Activated CD8-positive, alpha-beta T cell treated with anti-CD3 and anti-CD28 coated beads for 36 hours (primary cell): ENCODE measurements at regions not wholly inside any gene's neighbourhood (a gene's known extent, or its start where the extent isn't known, plus 50 kb on each side); places are given as distances from the start of the nearest gene placed in this dataset.
"Not testable (repeated sequence)": the region's sequence is repeated elsewhere in the genome, so short reads cannot be mapped to it uniquely, and the experiment has no call there.

ENCODE experiments used
- ATAC-seq: fragments of 200-7000 bp; cut with Tn5 transposase; one replicate; pipeline ENCODE4 v1.10.0; 2021; ENCODE audit warnings: mild to moderate bottlenecking, moderate library complexity
- CTCF ChIA-PET: fragments of 350-600 bp; sonication (Branson Sonifier 250); formaldehyde crosslinking; loops from one replicate; lab custom pipeline; 2021; ENCODE audit warnings: antibody characterized with exemption; lab: Charles Lee
- POLR2A ChIA-PET: fragments of 350-600 bp; sonication (Branson Sonifier 250); formaldehyde crosslinking; loops from one replicate; lab custom pipeline; 2021; ENCODE audit warnings: antibody characterized with exemption; lab: Charles Lee
- DNase-seq: peaks from one replicate; pipeline ENCODE4 v3.0.0-alpha.2; 2020
- H3K27ac Mint-ChIP-seq: one replicate; pipeline ENCODE4 v1.8.0; 2021; ENCODE audit warnings: mild to moderate bottlenecking, mixed read lengths
- H3K27me3 Mint-ChIP-seq: one replicate; pipeline ENCODE4 v1.8.0; 2021; ENCODE audit warnings: mixed read lengths
- H3K36me3 Mint-ChIP-seq: one replicate; pipeline ENCODE4 v1.8.0; 2021; ENCODE audit warnings: low read depth, mixed read lengths
- H3K4me1 Mint-ChIP-seq: one replicate; pipeline ENCODE4 v1.8.0; 2021; ENCODE audit warnings: low read depth, mixed read lengths
- H3K4me3 Mint-ChIP-seq: one replicate; pipeline ENCODE4 v1.8.0; 2021; ENCODE audit warnings: mild to moderate bottlenecking, moderate library complexity, mixed read lengths
- H3K9me3 Mint-ChIP-seq: one replicate; pipeline ENCODE4 v1.8.0; 2021; ENCODE audit warnings: mixed read lengths
- intact Hi-C: fragments of 100-400 bp; cut with micrococcal nuclease; formaldehyde crosslinking; loops from one replicate; pipeline ENCODE4 v1.10.0; 2022
- TF ChIP-seq, protein P1 (sequence below): fragments of 200-600 bp; IDR thresholded peaks from one replicate; pipeline ENCODE4 v1.8.0; 2022; ENCODE audit warnings: antibody characterized with exemption, mild to moderate bottlenecking

DNA sequence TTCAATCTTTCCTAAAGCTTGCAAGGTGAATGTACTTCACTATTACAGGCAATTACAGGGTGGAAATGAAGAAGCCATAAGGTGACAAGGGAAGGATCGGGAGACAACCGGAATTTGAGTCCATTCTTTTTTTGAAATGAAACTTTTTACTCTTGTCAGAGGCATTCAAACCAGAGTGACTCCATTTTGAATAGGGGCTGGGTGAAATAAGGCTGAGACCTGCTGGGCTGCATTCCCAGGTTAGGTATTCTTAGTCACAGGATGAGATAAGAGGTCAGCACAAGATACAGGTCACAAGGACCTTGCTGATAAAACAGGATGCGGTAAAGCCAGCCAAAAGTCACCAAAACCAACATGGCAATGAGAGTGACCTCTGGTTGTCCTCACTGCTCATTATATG lies 363.3 kb downstream of the TYW1 start:
- intact Hi-C loops: no loop called here
- Mint-ChIP-seq H3K36me3 (peaks cover 8% of the 10 kb centered on the region), H3K4me1 (no peaks in the 10 kb centered on the region), H3K27me3 (no peaks in the 10 kb centered on the region), H3K9me3 (peaks cover 16% of the 10 kb centered on the region), H3K4me3 (no peak overlapping the region), H3K27ac (no peak overlapping the region)
- ChIA-PET CTCF (interaction anchor here (0.8 kb wide), 1 partner anchor 10 kb away, joined by 3 read pairs; no protein-coding TSS in a partner anchor), POLR2A (no interaction called here)
- ATAC-seq (no peak), DNase-seq (no peak)
- TF ChIP-seq, protein P1, sequence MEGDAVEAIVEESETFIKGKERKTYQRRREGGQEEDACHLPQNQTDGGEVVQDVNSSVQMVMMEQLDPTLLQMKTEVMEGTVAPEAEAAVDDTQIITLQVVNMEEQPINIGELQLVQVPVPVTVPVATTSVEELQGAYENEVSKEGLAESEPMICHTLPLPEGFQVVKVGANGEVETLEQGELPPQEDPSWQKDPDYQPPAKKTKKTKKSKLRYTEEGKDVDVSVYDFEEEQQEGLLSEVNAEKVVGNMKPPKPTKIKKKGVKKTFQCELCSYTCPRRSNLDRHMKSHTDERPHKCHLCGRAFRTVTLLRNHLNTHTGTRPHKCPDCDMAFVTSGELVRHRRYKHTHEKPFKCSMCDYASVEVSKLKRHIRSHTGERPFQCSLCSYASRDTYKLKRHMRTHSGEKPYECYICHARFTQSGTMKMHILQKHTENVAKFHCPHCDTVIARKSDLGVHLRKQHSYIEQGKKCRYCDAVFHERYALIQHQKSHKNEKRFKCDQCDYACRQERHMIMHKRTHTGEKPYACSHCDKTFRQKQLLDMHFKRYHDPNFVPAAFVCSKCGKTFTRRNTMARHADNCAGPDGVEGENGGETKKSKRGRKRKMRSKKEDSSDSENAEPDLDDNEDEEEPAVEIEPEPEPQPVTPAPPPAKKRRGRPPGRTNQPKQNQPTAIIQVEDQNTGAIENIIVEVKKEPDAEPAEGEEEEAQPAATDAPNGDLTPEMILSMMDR: no peak

DNA sequence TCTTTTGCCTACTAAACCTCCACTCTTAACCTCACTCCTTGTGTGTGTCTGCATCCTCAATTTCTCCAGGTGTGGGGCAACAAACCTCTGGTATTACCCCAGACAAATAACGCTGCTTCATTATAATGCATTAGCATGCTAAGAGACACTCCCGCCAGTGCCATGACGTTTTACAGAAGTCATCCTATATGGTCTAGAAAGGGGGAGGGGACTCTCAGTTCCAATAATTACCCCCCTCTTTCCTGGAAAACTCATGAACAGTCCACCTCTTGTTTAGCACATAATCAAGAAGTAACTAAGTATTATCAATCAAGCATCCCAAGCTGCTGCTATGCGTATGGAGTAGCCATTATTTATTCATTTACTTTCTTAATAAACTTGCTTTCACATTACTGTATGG lies 364.5 kb downstream of the TYW1 start:
- POLR2A ChIA-PET: no interaction called here
- no peaks in the 10 kb centered on the region for H3K27me3 Mint-ChIP-seq

DNA sequence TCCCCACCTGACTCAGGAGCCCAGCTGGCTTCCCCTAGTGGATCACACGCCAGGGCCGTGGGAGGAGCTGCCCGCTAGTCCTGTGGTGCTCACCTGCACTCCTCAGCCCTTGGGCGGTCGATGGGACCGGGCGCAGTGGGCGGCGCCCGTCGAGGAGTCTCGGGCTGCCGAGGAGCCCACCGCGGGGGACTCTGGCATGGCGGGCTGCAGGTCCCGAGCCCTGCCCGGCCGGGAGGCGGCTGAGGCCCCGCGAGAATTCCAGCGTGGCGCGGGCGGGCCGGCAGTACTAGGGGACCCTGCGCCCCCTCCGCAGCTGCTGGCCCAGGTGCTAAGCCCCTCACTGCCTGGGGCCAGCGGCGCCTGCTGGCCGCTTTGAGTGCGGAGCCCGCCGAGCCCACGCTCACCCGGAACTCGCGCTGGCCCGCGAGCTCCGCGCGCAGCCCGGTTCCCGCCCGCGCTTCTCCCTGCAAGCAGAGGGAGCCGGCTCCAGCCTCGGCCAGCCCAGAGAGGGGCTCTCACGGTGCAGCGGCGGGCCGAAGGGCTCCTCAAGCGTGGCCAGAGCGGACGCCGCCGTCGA lies 367.9 kb downstream of the TYW1 start:
- no peaks in the 10 kb centered on the region for H3K27me3 Mint-ChIP-seq
- H3K4me1 Mint-ChIP-seq: no peaks in the 10 kb centered on the region
- no peak overlapping the region for H3K27ac Mint-ChIP-seq
- intact Hi-C loops: no loop called here
- CTCF ChIA-PET: interaction anchor here (2.0 kb wide), 1 partner anchor 14 kb away, joined by 6 read pairs; no protein-coding TSS in a partner anchor
- no peak for ATAC-seq
- H3K4me3 Mint-ChIP-seq: no peak overlapping the region
- POLR2A ChIA-PET: no interaction called here
- no peak for DNase-seq
- H3K36me3 Mint-ChIP-seq: no peaks in the 10 kb centered on the region
- TF ChIP-seq, protein P1: no peak
- H3K9me3 Mint-ChIP-seq: no peaks in the 10 kb centered on the region

More for the DNA sequence above, 364.5 kb downstream of the TYW1 start:
- H3K9me3 Mint-ChIP-seq: peaks cover 15% of the 10 kb centered on the region
- DNase-seq (no peak), ATAC-seq (no peak)
- TF ChIP-seq, protein P1: no peak
- no peak overlapping the region for H3K27ac Mint-ChIP-seq
- H3K4me3 Mint-ChIP-seq: no peak overlapping the region
- no peaks in the 10 kb centered on the region for H3K4me1 Mint-ChIP-seq
- CTCF ChIA-PET: interaction anchor here (0.9 kb wide), 1 partner anchor 265 kb away, joined by 3 read pairs; no protein-coding TSS in a partner anchor
- intact Hi-C loops: no loop called here
- peaks cover 8% of the 10 kb centered on the region for H3K36me3 Mint-ChIP-seq

DNA sequence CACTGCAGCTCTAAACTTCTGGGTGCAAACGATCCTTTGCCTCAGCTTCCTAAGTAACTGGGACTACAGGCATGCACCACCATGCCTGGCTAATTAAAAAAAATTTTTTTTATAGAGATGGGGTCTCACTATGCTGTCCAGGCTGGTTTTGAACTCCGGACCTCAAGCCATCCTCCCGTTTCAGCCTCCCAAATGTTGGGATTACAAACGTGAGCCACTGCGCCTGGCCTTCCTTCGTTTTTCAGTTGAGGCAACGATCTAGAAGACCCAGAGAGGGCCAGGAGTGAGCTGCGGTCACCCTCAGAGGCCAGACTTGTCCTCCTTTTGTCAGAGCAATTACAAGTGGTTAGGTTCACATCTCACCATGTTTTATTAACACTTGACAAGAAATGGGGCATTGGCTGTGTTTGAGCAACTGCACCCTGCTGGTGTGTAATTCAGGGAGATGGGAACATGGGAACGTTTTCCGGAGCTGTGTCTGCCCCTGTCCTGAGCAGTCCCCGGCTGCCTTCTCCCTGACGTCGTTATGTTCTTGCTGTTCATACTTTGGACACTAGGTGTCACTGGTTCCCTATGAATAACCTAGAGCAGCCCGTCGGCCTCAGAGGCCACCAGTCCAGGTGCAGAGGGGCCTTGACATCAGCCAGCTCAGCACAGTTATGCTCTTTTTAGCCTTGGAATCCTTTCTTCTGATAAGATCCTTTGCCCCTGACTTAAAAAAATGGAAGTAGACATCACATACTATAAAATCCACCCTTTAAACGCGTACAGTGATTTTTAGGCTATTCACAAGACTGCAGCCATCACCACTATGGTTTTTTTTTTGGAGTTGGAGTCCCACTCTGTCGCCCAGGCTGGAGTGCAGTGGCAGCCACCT lies 375.0 kb downstream of the TYW1 start:
- ATAC-seq (peak; percentile 86), DNase-seq (peak; percentile 62)
- Mint-ChIP-seq H3K27ac (no peak overlapping the region), H3K4me3 (no peak overlapping the region), H3K4me1 (no peaks in the 10 kb centered on the region), H3K27me3 (peaks cover 14% of the 10 kb centered on the region), H3K9me3 (no peaks in the 10 kb centered on the region), H3K36me3 (no peaks in the 10 kb centered on the region)
- CTCF ChIA-PET: interaction anchor here (0.5 to 1.9 kb wide), 9 partner anchors 8 to 406 kb away, joined by 3 to 6 read pairs (median 3); no protein-coding TSS in a partner anchor
- POLR2A ChIA-PET: interaction anchor here (0.6 to 1.0 kb wide), 2 partner anchors 69 to 714 kb away, joined by 3 read pairs; no protein-coding TSS in a partner anchor
- intact Hi-C loops: no loop called here
- TF ChIP-seq, protein P1: peak; percentile 68

DNA sequence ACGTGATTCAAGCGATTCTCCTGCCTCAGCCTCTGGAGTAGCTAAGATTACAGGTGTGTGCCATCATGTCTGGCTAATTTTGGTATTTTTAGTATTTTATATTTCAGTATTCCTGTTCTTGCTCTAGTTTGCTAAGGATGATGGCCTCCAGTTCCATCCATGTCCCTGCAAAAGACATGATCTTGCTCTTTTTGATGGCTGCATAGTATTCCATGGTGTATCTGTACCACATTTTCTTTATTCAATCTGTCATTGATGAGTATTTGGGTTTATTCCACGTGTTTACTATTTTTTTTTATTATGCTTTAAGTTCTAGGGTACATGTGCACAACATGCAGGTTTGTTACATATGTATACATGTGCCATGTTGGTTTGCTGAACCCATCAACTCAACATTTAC lies 376.8 kb downstream of the TYW1 start:
- H3K4me3 Mint-ChIP-seq, intact Hi-C loops, H3K27ac Mint-ChIP-seq, H3K36me3 Mint-ChIP-seq, POLR2A ChIA-PET, ATAC-seq, H3K9me3 Mint-ChIP-seq, H3K4me1 Mint-ChIP-seq, DNase-seq: not testable (repeated sequence)
- H3K27me3 Mint-ChIP-seq: peaks cover 14% of the 10 kb centered on the region
- CTCF ChIA-PET: interaction anchor here (0.6 kb wide), 1 partner anchor 218 kb away, joined by 5 read pairs; no protein-coding TSS in a partner anchor
